NT2/D1 (cell line): ENCODE measurements at regions not wholly inside any gene's neighbourhood (a gene's known extent, or its start where the extent isn't known, plus 50 kb on each side); places are given as distances from the start of the nearest gene placed in this dataset.

Source experiments
- SUZ12 ChIP-seq: IDR thresholded peaks from 2 replicates; pipeline ENCODE4 v1.6.1; 2011; ENCODE audit not compliant: insufficient read length, insufficient read depth; ENCODE audit errors: extremely low read depth
- ZNF274 ChIP-seq: IDR thresholded peaks from 2 replicates; pipeline ENCODE4 v1.6.1; 2011; ENCODE audit warnings: mild to moderate bottlenecking, low read depth, low read length

GRCh38 chr15:91733661-91734060 is 119.8 kb upstream of the SLCO3A1 start:
- TF ChIP-seq ZNF274 (no peak), SUZ12 (no peak)
